Hepatocyte (in vitro differentiated cells): ENCODE measurements at regions not wholly inside any gene's neighbourhood (a gene's known extent, or its start where the extent isn't known, plus 50 kb on each side); places are given as distances from the start of the nearest gene placed in this dataset.
A peak's percentile ranks its signal among the peaks of the same experiment; 100 is the strongest.
"Not testable (repeated sequence)": the region's sequence is repeated elsewhere in the genome, so short reads cannot be mapped to it uniquely, and the experiment has no call there.

Source experiments
- DNase-seq: peaks from one replicate; pipeline ENCODE4 v3.0.0-alpha.2; 2016; ENCODE audit warnings: low spot score
- H2AFZ ChIP-seq: fragments of 200-600 bp; sonication (generic); 2 replicates; pipeline ENCODE4 v1.6.0; 2016; ENCODE audit warnings: antibody characterized with exemption, mild to moderate bottlenecking
- H3K27ac ChIP-seq: fragments of 200-600 bp; sonication (generic); 2 replicates; pipeline ENCODE4 v1.5.1; 2016; ENCODE audit warnings: mild to moderate bottlenecking
- H3K27me3 ChIP-seq: fragments of 200-600 bp; sonication (generic); 2 replicates; pipeline ENCODE4 v1.6.1; 2016
- H3K36me3 ChIP-seq: fragments of 200-600 bp; sonication (generic); replicated peaks from 2 replicates; pipeline ENCODE4 v1.5.1; 2016; ENCODE audit warnings: low read depth; ENCODE audit not compliant: insufficient read depth
- H3K4me1 ChIP-seq: fragments of 200-600 bp; sonication (generic); 2 replicates; pipeline ENCODE4 v1.5.1; 2016; ENCODE audit warnings: mild to moderate bottlenecking, moderate library complexity; ENCODE audit not compliant: insufficient read depth
- H3K4me2 ChIP-seq: fragments of 200-600 bp; sonication (generic); 2 replicates; pipeline ENCODE4 v1.6.0; 2016
- H3K4me3 ChIP-seq: fragments of 200-600 bp; sonication (generic); 2 replicates; pipeline ENCODE4 v1.5.1; 2016; ENCODE audit warnings: mild to moderate bottlenecking
- H3K79me2 ChIP-seq: fragments of 200-600 bp; sonication (generic); 2 replicates; pipeline ENCODE4 v1.6.0; 2017; ENCODE audit warnings: mild to moderate bottlenecking
- H3K9me2 ChIP-seq: fragments of 200-600 bp; sonication (generic); replicated peaks from 2 replicates; pipeline ENCODE4 v1.6.0; 2017; ENCODE audit warnings: mild to moderate bottlenecking; ENCODE audit not compliant: insufficient read depth
- H3K9me3 ChIP-seq: fragments of 200-600 bp; sonication (generic); 2 replicates; pipeline ENCODE4 v1.5.1; 2016; ENCODE audit warnings: low read depth, mild to moderate bottlenecking
- H4K20me1 ChIP-seq: fragments of 200-600 bp; sonication (generic); 2 replicates; pipeline ENCODE4 v1.6.0; 2016; ENCODE audit warnings: mild to moderate bottlenecking; ENCODE audit not compliant: insufficient read depth, poor library complexity, severe bottlenecking
- EZH2 ChIP-seq: fragments of 200-600 bp; sonication (generic); IDR thresholded peaks from 2 replicates; pipeline ENCODE4 v1.6.1; 2016; ENCODE audit warnings: antibody characterized with exemption, mild to moderate bottlenecking, borderline replicate concordance
- EZH2phosphoT487 ChIP-seq: fragments of 200-600 bp; sonication (generic); IDR thresholded peaks from one replicate; pipeline ENCODE4 v1.6.1; 2018; ENCODE audit warnings: antibody characterized with exemption, mild to moderate bottlenecking, low read depth, moderate library complexity; ENCODE audit not compliant: unreplicated experiment, severe bottlenecking
- WGBS: methylation state at CpG from one replicate; pipeline ENCODE4 v1.1.6; 2016; ENCODE audit warnings: low lambda C conversion rate; ENCODE audit errors: missing lambda C conversion rate; 5-methylcytosine and 5-hydroxymethylcytosine counted together
- TF ChIP-seq, protein P1 (sequence below): fragments of 200-600 bp; sonication (generic); IDR thresholded peaks from 2 replicates; pipeline ENCODE4 v1.5.1; 2016; ENCODE audit warnings: antibody characterized with exemption, mild to moderate bottlenecking; ENCODE audit not compliant: poor library complexity

DNA sequence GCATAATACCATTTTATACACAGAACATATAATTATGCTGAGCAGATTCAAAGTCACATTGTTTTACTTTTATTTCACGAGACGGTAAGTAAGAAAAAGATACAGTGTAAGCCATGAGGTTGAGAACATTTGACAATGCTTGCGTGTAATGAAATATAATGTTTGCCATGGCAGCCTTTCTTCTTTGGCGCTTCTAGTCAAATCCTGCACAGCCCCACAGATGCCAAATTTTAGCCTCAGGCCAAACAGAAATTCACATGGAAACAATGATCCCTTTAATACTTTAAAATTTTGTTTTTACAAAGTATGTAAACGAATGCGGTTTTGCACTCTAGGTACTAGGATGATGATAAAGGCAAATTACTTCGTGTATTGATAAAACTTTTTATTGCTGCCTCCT lies 502.7 kb upstream of the SMIM31 start:
- H3K36me3 ChIP-seq, result no peaks in the 10 kb centered on the region
- DNase-seq, result no peak
- H3K79me2 ChIP-seq, result no peaks in the 10 kb centered on the region
- no peaks in the 10 kb centered on the region for H4K20me1 ChIP-seq
- no peaks in the 10 kb centered on the region for H3K4me1 ChIP-seq
- H3K9me3 ChIP-seq, result no peaks in the 10 kb centered on the region
- H3K4me2 ChIP-seq, result no peak overlapping the region
- no peak overlapping the region for H3K27ac ChIP-seq
- no peak overlapping the region for H2AFZ ChIP-seq
- H3K27me3 ChIP-seq, result no peaks in the 10 kb centered on the region
- H3K9me2 ChIP-seq, result no peaks in the 10 kb centered on the region
- 77% methylated on average over 7 of the region's 7 CpGs for WGBS
- H3K4me3 ChIP-seq, result no peak overlapping the region
- TF ChIP-seq EZH2 (no peak), EZH2phosphoT487 (no peak)
- TF ChIP-seq, protein P1, sequence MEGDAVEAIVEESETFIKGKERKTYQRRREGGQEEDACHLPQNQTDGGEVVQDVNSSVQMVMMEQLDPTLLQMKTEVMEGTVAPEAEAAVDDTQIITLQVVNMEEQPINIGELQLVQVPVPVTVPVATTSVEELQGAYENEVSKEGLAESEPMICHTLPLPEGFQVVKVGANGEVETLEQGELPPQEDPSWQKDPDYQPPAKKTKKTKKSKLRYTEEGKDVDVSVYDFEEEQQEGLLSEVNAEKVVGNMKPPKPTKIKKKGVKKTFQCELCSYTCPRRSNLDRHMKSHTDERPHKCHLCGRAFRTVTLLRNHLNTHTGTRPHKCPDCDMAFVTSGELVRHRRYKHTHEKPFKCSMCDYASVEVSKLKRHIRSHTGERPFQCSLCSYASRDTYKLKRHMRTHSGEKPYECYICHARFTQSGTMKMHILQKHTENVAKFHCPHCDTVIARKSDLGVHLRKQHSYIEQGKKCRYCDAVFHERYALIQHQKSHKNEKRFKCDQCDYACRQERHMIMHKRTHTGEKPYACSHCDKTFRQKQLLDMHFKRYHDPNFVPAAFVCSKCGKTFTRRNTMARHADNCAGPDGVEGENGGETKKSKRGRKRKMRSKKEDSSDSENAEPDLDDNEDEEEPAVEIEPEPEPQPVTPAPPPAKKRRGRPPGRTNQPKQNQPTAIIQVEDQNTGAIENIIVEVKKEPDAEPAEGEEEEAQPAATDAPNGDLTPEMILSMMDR, result no peak

DNA sequence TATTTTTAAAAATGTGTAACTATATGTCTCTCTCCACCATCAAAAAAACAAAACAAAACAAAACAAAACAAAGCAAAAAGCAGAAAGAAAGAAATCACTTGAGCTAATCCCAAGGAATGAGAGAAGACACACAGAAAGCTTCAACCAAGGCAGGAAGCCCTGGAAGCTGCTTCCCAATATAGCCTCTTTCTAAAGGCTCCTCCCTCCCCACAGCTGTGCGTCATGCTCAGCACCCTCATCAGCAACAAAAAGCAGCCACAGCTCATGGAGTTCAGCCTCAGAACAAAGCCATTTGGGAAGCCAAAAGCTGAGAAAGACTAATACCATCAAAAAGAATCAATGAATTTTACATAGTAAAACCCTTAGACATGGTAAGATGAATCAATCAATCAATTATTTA lies 501.6 kb upstream of the SMIM31 start:
- Histone ChIP-seq H3K4me2 (no peak overlapping the region), H3K27ac (no peak overlapping the region), H3K4me3 (no peak overlapping the region), H3K27me3 (no peaks in the 10 kb centered on the region), H3K9me3 (no peaks in the 10 kb centered on the region), H3K4me1 (no peaks in the 10 kb centered on the region), H3K9me2 (no peaks in the 10 kb centered on the region), H3K36me3 (no peaks in the 10 kb centered on the region), H4K20me1 (no peaks in the 10 kb centered on the region), H2AFZ (no peak overlapping the region), H3K79me2 (no peaks in the 10 kb centered on the region)
- DNase-seq, result peak; percentile 6
- TF ChIP-seq, protein P1, result no peak
- no peak for TF ChIP-seq EZH2
- no peak for TF ChIP-seq EZH2phosphoT487
- 19% methylated on average over 1 of the region's 1 CpG for WGBS

DNA sequence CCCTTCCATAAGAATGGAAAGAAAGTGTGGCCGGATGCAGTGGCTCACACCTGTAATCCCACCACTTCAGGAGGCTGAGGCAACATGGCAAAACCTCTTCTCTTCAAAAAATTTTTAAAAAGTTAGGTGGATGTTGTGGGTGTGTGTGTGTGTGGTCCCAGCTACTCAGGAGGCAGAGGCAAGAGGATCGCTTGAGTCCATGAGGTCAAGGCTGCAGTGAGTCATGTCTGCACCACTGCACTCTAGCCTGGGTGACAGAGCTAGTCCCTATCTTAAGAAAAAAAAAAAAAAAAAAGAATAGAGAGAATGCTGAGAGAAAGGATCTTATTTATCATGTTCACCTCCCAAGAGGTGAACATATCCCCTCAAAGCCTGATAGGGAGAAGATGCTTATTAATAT lies 492.1 kb upstream of the SMIM31 start:
- Histone ChIP-seq H3K36me3 (no peaks in the 10 kb centered on the region), H3K4me3 (no peak overlapping the region), H2AFZ (no peak overlapping the region), H3K27ac (no peak overlapping the region), H3K4me1 (peaks cover 3% of the 10 kb centered on the region), H3K9me3 (no peaks in the 10 kb centered on the region), H3K4me2 (no peak overlapping the region), H3K79me2 (no peaks in the 10 kb centered on the region), H4K20me1 (no peaks in the 10 kb centered on the region), H3K27me3 (no peaks in the 10 kb centered on the region), H3K9me2 (no peaks in the 10 kb centered on the region)
- 76% methylated on average over 2 of the region's 2 CpGs for WGBS
- TF ChIP-seq, protein P1, result no peak
- TF ChIP-seq EZH2phosphoT487 (no peak), EZH2 (no peak)
- no peak for DNase-seq

DNA sequence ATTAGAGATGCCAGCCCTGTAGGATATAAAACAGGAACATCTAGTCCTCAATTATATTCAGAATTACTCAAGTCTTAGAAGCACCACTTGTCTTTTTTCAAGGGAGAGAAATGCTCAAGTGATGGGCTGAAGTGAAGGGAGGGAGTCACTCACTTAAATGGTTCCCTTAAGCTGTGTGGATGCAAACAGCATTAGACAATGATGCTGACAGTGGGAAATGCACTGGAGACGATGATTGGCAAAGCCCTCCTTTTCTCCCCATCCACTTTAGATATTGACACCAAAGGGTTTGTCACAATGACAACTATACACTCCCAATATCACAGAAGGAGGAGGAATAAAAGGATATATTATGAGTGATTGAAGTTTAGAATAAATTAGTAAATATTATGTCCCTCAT lies 491.4 kb upstream of the SMIM31 start:
- not testable (repeated sequence) for H3K27ac ChIP-seq, H3K79me2 ChIP-seq, H3K27me3 ChIP-seq, H3K36me3 ChIP-seq, H3K9me3 ChIP-seq, H3K4me1 ChIP-seq, H3K4me3 ChIP-seq, H3K9me2 ChIP-seq, H2AFZ ChIP-seq, DNase-seq, H4K20me1 ChIP-seq, H3K4me2 ChIP-seq
- WGBS, result 85% methylated on average over 1 of the region's 1 CpG

DNA sequence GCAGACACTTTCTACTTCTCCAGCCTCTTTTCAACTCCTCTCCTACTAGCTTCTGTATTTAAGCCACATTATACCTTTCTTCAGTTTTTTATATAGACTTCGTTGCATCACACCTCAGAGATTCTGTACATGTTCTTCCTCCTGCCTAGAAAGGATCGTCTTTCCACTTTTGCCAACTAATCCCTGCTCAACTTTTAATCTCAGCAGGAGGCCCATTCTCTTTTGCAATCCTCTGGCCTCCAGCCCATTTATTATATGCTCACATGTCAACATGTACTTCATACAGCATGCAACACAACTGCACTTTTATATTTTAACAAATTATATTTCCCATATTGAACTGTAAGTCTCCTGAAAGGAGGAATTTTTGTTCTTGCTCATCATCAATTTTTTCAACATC lies 476.5 kb upstream of the SMIM31 start:
- not testable (repeated sequence) for H3K4me3 ChIP-seq, H3K27ac ChIP-seq, H3K4me2 ChIP-seq, H3K4me1 ChIP-seq, H3K9me3 ChIP-seq, H3K9me2 ChIP-seq, H3K36me3 ChIP-seq, H2AFZ ChIP-seq, H3K27me3 ChIP-seq, H4K20me1 ChIP-seq, H3K79me2 ChIP-seq
- DNase-seq, result peak; percentile 16
- 47% methylated on average over 2 of the region's 2 CpGs for WGBS
